GM12873 (cell line): ENCODE measurements at regions not wholly inside any gene's neighbourhood (a gene's known extent, or its start where the extent isn't known, plus 50 kb on each side); places are given as distances from the start of the nearest gene placed in this dataset.

ENCODE experiments used
- CTCF ChIP-seq: IDR thresholded peaks from 2 replicates; pipeline ENCODE4 v1.5.1; 2012; ENCODE audit warnings: low read depth, mild to moderate bottlenecking, moderate library complexity, low read length, control low read depth; ENCODE audit not compliant: insufficient read depth; ENCODE audit errors: missing control alignments

DNA sequence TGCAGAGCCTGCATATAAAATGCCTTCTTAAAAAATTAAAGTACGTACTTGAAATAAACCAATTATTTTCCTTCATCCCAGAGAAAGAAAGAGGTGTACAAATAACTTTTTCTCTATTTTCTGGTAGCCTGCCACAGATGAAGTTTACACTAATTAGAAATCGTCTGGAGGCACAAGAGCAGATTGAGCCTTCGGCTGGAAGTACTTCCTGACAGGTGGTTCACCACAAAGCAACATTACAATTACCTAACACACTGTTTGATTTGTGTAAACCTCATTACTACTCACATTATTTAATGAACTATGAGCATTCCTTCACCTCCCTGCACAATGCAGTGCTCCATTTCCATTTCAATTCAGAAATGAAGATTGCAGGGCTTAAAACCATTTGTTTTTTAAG is 856.1 kb downstream of the SI start:
- no peak for TF ChIP-seq CTCF

DNA sequence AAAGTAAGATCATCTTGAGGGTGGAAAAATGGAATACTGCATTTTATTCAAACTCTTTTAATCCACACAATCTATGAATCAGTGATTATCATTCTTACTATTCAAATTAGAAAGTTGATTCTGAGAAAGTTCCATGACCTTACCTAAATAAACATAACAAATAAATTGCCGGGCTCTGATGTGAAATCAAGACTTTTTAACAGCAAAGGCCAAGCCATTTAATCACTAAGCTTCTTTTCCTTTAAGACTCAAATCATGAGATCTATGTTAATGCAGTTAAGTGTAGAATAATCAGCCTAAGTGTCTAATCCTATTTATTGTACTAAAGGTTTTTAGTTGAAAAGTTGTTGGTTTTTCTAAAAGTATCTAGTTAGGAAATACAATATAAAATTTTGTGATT is 857.0 kb downstream of the SI start:
- no peak for TF ChIP-seq CTCF

DNA sequence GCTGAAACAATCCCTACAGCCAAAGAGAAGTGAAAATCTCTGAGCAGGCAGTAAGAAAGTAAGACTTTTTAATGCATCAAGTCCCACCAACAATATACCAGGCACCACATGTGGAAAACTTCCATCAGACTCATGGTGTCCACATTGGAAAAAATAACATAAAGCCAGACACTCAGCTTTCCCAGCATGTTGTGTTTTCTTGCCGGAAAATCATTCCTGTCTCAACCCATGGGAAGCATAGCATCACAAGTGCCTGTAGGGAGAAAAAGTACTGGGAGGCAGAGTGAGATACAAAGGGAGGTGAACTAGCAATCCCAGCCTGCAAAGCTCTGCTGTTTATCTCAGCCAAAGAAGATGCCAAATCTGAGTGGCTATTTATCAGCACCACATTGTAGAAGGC is 868.9 kb downstream of the SI start:
- no peak for TF ChIP-seq CTCF

DNA sequence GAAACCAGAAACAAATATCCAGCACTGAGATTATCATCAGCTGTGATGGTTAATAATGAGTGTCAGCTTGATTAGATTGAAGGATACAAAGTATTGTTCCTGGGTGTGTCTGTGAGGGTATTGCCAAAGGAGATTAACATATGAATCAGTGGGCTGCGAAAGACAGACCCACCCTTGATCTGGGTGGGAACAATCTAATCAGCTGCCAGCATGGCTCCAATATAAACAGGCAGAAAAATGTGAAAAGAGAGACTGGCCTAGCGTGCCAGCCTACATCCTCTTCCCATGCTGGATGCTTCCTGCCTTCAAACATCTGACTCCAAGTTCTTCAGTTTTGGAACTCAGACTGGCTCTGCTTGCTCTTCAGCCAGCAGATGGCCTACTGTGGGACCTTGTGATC is 869.5 kb downstream of the SI start:
- no peak for TF ChIP-seq CTCF

DNA sequence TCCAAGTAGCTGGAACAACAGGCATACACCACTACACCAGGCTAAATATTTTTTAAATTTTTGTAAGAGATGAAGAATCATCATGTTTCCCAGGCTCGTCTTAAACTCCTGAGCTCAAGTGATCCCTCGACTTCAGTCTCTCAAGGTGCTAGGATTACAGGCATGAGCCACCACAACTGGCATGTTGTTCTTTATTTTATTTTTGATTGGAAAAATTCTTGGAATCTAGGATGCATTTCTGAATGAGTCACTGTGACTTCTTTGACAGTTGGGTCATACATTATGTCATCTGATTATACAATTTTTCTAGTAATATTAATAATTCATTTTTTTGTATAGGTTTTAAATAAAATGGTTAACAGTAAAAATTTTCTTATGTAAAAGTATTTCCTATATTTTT is 870.2 kb downstream of the SI start:
- TF ChIP-seq CTCF, result no peak

DNA sequence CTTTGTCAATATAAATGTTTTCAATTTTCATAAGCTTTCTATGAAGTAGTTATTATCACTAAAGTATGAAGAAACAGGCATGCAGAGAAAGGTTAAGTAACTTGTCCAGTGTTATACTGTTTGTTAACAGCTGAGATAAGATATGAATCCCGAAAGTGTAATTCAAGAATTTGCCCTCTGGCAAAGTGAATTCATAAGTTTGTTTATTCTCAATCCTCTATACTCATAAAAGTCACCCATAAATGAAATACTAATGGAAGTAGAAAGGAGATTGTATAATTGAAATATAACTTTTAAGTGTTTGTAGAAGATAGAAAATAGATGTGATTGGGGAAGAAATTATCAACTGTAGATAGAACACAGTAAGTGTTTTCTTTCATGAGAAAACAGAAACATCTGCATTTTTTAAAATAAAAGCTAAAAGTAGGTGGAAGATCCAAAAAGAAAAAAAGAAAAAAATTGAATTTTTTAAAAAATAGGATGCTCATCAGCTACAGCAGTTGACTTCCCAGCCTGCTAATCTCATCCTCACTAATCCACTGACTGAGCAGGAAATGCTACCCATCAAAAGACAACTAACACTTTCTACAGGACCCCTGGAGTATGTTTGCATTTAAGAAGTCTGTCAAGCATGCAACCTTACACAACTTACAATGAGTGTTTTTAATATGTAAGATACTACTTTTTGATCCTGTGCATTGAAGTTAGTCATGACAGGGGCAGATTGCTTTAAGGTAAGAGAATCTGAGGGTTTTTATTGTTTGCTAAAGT is 878.1 kb downstream of the SI start:
- no peak for TF ChIP-seq CTCF

- TF ChIP-seq CTCF, result no peak
These were observed 881.8 kb downstream of the SI start for GRCh38 chr3:164196477-164196876.

DNA sequence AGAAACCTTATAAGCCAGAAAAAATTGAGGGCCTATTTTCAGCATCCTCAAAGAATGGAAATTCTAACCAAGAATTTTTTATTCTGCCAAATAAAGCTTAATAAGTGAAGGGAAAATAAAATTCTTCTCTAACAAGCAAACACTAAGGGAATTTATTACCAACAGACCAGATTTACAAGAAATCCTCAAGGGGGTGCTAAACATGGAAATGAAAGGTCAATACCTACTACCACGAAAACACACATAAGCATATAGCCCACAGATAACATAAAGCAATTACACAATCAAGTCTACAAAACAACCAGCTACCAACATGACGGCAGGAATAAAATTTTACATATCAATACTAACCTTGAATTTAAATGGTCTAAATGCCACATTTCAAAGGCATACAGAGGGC is 883.5 kb downstream of the SI start:
- TF ChIP-seq CTCF, result no peak
